KMS-11 (cell line): ENCODE measurements at regions not wholly inside any gene's neighbourhood (a gene's known extent, or its start where the extent isn't known, plus 50 kb on each side); places are given as distances from the start of the nearest gene placed in this dataset.
A peak's percentile ranks its signal among the peaks of the same experiment; 100 is the strongest.
"Not testable (repeated sequence)": the region's sequence is repeated elsewhere in the genome, so short reads cannot be mapped to it uniquely, and the experiment has no call there.

Source experiments
- H2AFZ ChIP-seq: fragments of 200-600 bp; sonication (generic); 2 replicates; pipeline ENCODE4 v1.6.1; 2016; ENCODE audit warnings: antibody characterized with exemption, mixed run types, low read depth
- H3K27ac ChIP-seq: fragments of 200-600 bp; sonication (generic); 2 replicates; pipeline ENCODE4 v1.6.1; 2016; ENCODE audit warnings: mild to moderate bottlenecking, mixed run types
- H3K27me3 ChIP-seq: fragments of 200-600 bp; sonication (generic); 2 replicates; pipeline ENCODE4 v1.6.1; 2017; ENCODE audit warnings: mild to moderate bottlenecking, low read depth, mixed run types, moderate library complexity; ENCODE audit not compliant: insufficient read depth
- H3K36me3 ChIP-seq: fragments of 200-600 bp; sonication (generic); 2 replicates; pipeline ENCODE4 v1.6.1; 2017; ENCODE audit warnings: mild to moderate bottlenecking, mixed run types; ENCODE audit not compliant: insufficient read depth
- H3K4me1 ChIP-seq: fragments of 200-600 bp; sonication (generic); 2 replicates; pipeline ENCODE4 v1.6.1; 2016; ENCODE audit warnings: mild to moderate bottlenecking, low read depth, mixed run types; ENCODE audit not compliant: poor library complexity, severe bottlenecking
- H3K4me2 ChIP-seq: fragments of 200-600 bp; sonication (generic); 2 replicates; pipeline ENCODE4 v1.7.0; 2016; ENCODE audit warnings: mild to moderate bottlenecking, mixed run types
- H3K4me3 ChIP-seq: fragments of 200-600 bp; sonication (generic); IDR thresholded peaks from 2 replicates; pipeline ENCODE4 v1.6.1; 2017; ENCODE audit warnings: low read depth, low read length, mixed read lengths; ENCODE audit not compliant: insufficient read depth
- H3K79me2 ChIP-seq: fragments of 200-600 bp; sonication (generic); 2 replicates; pipeline ENCODE4 v1.6.1; 2016; ENCODE audit warnings: low read depth, mixed run types; ENCODE audit not compliant: insufficient read depth
- H3K9ac ChIP-seq: fragments of 200-600 bp; sonication (generic); 2 replicates; pipeline ENCODE4 v1.6.1; 2016; ENCODE audit warnings: mild to moderate bottlenecking, mixed run types
- H4K20me1 ChIP-seq: fragments of 200-600 bp; sonication (generic); 2 replicates; pipeline ENCODE4 v1.6.1; 2016; ENCODE audit warnings: mild to moderate bottlenecking, mixed run types; ENCODE audit not compliant: insufficient read depth
- TF ChIP-seq, protein P1 (sequence below): fragments of 200-600 bp; sonication (generic); conservative IDR thresholded peaks from 2 replicates; pipeline ENCODE4 v1.6.1; 2017; ENCODE audit warnings: low read depth, mild to moderate bottlenecking, antibody characterized with exemption, low read length, moderate library complexity, mixed read lengths

DNA sequence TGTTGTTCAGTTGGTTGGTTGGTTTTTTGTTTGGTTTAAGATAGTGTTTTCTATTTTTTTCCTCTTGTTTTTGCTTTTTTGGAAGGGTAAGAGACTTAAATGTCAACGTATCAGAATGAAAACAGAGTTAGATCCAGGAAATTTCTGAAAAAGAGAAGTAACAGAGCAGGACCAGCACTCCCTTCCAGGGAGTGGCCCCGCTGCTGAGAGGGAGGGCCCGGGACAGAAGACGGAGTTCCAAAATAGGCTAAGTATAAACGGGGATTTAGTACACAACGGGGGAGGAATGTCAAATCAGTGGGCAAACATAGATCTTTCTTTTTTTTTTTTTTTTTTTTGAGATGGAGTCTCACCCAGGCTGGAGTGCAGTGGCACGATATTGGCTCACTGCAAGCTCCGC, 92.7 kb upstream of the RUFY1 start:
- H4K20me1 ChIP-seq = no peaks in the 10 kb centered on the region
- no peak overlapping the region for H3K4me2 ChIP-seq
- TF ChIP-seq, protein P1, sequence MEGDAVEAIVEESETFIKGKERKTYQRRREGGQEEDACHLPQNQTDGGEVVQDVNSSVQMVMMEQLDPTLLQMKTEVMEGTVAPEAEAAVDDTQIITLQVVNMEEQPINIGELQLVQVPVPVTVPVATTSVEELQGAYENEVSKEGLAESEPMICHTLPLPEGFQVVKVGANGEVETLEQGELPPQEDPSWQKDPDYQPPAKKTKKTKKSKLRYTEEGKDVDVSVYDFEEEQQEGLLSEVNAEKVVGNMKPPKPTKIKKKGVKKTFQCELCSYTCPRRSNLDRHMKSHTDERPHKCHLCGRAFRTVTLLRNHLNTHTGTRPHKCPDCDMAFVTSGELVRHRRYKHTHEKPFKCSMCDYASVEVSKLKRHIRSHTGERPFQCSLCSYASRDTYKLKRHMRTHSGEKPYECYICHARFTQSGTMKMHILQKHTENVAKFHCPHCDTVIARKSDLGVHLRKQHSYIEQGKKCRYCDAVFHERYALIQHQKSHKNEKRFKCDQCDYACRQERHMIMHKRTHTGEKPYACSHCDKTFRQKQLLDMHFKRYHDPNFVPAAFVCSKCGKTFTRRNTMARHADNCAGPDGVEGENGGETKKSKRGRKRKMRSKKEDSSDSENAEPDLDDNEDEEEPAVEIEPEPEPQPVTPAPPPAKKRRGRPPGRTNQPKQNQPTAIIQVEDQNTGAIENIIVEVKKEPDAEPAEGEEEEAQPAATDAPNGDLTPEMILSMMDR = no peak

DNA sequence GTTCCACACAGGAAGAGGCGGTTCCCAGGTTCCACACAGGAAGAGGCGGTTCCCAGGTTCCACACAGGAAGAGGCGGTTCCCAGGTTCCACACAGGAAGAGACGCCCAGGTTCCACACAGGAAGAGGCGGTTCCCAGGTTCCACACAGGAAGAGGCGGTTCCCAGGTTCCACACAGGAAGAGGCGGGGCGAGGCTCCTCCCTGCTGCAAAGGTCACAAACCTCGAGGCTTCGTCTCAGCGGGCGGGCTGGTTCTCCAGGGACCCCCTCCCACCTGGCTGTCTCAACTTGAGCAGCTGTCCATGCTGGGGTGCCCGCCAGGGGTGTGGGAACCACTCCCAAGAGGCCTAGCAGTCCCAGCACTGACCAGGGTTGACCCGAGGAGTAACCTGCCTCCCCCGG, 94.3 kb upstream of the RUFY1 start:
- H3K9ac ChIP-seq, H3K27me3 ChIP-seq, H3K27ac ChIP-seq, H3K79me2 ChIP-seq, H3K36me3 ChIP-seq, H3K4me1 ChIP-seq, H4K20me1 ChIP-seq, H3K4me3 ChIP-seq: not testable (repeated sequence)
- Histone ChIP-seq H2AFZ (peak overlapping the region; percentile 22; the same call in 1 of the 2 replicates), H3K4me2 (peak overlapping the region; percentile 21; the same call in 1 of the 2 replicates)

More for the DNA sequence above, 92.7 kb upstream of the RUFY1 start:
- Histone ChIP-seq H3K9ac (no peak overlapping the region), H3K4me3 (no peak overlapping the region), H3K27me3 (peaks cover 5% of the 10 kb centered on the region), H3K4me1 (no peaks in the 10 kb centered on the region), H3K79me2 (no peaks in the 10 kb centered on the region), H3K36me3 (no peaks in the 10 kb centered on the region), H2AFZ (no peak overlapping the region), H3K27ac (no peak overlapping the region)

DNA sequence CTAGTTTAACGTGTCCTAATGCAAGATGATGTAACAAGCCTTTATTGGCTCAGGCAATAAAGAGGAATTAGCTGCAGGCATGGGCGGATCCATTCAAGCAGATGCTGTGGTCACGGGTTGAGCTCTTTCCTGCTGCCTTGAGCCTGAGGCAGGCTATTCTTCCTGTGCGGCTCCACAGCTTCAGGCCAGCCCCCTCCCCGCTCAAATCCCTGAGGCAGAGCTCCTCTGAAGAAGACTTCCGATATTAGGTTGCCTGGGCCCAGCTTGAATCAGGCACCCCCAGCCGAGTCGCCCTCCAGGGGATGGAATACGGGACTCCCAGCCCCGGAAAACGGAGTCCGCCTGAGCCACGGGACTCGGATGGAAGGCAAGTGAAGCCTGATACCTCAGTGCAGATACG, 95.0 kb upstream of the RUFY1 start:
- H2AFZ ChIP-seq = no peak overlapping the region; the same call in 1 of the 2 replicates
- no peak overlapping the region for H3K9ac ChIP-seq
- TF ChIP-seq, protein P1 = no peak
- H3K4me2 ChIP-seq = no peak overlapping the region
- no peaks in the 10 kb centered on the region for H3K79me2 ChIP-seq
- H3K27ac ChIP-seq = no peak overlapping the region
- H3K4me1 ChIP-seq = no peaks in the 10 kb centered on the region
- no peak overlapping the region for H3K4me3 ChIP-seq
- peaks cover 5% of the 10 kb centered on the region for H3K27me3 ChIP-seq
- H3K36me3 ChIP-seq = no peaks in the 10 kb centered on the region
- no peaks in the 10 kb centered on the region for H4K20me1 ChIP-seq

DNA sequence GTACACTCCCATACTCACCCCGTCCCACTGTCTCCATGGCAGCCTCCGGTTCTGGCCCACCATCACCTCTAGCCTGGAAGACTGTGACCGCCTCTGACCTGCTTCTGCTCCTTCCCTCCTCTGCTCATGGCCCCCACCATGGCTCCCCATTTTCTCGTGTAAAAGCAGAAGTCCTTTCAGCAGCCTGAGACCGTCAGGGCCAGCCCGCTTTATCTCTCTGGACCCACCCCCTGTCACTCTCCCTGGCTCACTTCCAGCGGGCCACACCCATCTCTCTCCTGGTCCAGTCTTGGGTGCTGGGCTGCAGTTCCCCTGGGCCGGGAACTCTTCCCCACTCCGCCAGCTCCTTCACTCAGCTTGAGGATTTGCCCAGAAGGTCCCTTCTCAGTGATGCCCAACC, 96.0 kb upstream of the RUFY1 start:
- H3K79me2 ChIP-seq = no peaks in the 10 kb centered on the region
- no peak overlapping the region for H3K27ac ChIP-seq
- no peaks in the 10 kb centered on the region for H3K4me1 ChIP-seq
- H3K4me3 ChIP-seq = no peak overlapping the region
- H3K27me3 ChIP-seq = peaks cover 5% of the 10 kb centered on the region
- H4K20me1 ChIP-seq = no peaks in the 10 kb centered on the region
- H3K9ac ChIP-seq = no peak overlapping the region
- TF ChIP-seq, protein P1 = no peak
- H2AFZ ChIP-seq = no peak overlapping the region
- no peaks in the 10 kb centered on the region for H3K36me3 ChIP-seq
- H3K4me2 ChIP-seq = no peak overlapping the region

DNA sequence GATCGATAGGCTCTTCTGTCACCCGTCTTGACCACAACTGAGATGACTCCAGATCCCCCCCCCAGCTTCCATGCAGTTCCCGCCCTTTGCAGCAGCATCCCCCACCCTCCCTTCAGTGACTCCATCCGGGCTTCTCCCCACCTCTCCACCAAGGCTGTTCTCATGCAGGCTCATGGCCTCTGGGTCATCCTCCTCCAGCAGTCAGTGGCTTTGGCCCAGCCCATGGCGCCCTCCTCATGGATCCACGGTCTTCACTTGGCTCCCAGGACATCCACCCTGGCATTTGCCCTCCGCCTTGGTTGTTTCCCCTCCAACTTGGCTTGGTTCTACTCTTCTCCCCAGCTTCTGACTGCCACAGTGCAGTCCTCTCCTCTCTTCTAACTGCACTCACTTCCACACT, 96.7 kb upstream of the RUFY1 start:
- Histone ChIP-seq H3K36me3 (no peaks in the 10 kb centered on the region), H3K4me2 (no peak overlapping the region), H2AFZ (no peak overlapping the region), H3K27me3 (no peaks in the 10 kb centered on the region), H3K27ac (no peak overlapping the region), H3K9ac (no peak overlapping the region), H3K4me3 (no peak overlapping the region), H3K4me1 (no peaks in the 10 kb centered on the region), H3K79me2 (no peaks in the 10 kb centered on the region), H4K20me1 (no peaks in the 10 kb centered on the region)
- TF ChIP-seq, protein P1 = no peak
